ENCODE measurements at regions not wholly inside any gene's neighbourhood (a gene's known extent, or its start where the extent isn't known, plus 50 kb on each side); places are given as distances from the start of the nearest gene placed in this dataset.

- TF ChIP-seq CTCF (IDR thresholded peaks at IDR 0.05) (no peak), POLR2A (IDR thresholded peaks at IDR 0.05) (no peak)
Measured at GRCh38 chr3:88996691-88997090, 110.7 kb upstream of the EPHA3 start.

All from upper lobe of left lung (tissue), 4 donors.